GM12872 (cell line): ENCODE measurements at regions not wholly inside any gene's neighbourhood (a gene's known extent, or its start where the extent isn't known, plus 50 kb on each side); places are given as distances from the start of the nearest gene placed in this dataset.

Source experiments
- TF ChIP-seq, protein P1 (sequence below): IDR thresholded peaks from 3 replicates; pipeline ENCODE4 v1.5.1; 2011; ENCODE audit warnings: low read depth, mild to moderate bottlenecking, low read length, moderate library complexity; ENCODE audit not compliant: insufficient read depth

DNA sequence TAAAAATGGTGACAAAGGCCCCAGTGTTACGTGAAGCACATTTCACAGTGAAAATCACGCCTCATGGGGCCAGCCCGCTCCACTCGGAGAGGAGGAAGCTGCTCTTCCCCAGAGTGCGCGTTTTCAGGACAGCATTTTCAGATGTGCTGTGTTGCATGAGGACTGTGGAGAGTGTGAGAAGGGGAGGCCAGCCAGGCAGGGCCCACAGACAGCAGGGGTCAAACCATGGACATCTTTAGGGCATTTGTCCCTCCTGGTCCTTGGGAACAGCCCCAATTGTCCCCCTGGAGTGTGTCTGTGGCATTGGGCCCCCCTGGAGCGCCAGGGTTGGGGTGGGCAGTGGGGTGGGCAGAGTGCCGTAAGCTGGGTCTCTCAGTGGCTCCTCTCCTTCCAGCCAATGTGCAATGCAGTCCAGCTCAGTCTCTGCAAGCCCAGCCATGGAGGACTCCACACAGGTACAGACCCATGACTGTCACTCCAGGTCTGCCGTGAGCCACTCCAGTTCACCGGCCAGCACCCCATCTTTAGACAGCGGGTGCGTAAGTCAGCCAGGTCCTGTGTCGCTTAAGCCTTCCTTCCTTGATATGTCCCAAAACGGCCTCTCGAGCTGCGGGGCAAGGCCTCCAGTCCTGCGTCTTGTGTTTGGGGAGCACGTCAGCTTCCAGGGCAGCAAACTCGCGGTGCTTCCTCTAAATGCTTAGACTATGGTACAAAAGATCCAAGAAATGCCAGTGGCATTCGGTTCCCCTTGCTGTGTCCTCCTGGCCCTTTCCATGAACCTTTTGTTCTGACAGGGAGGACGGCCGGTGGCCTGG lies 159.3 kb upstream of the AFDN start:
- TF ChIP-seq, protein P1, sequence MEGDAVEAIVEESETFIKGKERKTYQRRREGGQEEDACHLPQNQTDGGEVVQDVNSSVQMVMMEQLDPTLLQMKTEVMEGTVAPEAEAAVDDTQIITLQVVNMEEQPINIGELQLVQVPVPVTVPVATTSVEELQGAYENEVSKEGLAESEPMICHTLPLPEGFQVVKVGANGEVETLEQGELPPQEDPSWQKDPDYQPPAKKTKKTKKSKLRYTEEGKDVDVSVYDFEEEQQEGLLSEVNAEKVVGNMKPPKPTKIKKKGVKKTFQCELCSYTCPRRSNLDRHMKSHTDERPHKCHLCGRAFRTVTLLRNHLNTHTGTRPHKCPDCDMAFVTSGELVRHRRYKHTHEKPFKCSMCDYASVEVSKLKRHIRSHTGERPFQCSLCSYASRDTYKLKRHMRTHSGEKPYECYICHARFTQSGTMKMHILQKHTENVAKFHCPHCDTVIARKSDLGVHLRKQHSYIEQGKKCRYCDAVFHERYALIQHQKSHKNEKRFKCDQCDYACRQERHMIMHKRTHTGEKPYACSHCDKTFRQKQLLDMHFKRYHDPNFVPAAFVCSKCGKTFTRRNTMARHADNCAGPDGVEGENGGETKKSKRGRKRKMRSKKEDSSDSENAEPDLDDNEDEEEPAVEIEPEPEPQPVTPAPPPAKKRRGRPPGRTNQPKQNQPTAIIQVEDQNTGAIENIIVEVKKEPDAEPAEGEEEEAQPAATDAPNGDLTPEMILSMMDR = no peak

DNA sequence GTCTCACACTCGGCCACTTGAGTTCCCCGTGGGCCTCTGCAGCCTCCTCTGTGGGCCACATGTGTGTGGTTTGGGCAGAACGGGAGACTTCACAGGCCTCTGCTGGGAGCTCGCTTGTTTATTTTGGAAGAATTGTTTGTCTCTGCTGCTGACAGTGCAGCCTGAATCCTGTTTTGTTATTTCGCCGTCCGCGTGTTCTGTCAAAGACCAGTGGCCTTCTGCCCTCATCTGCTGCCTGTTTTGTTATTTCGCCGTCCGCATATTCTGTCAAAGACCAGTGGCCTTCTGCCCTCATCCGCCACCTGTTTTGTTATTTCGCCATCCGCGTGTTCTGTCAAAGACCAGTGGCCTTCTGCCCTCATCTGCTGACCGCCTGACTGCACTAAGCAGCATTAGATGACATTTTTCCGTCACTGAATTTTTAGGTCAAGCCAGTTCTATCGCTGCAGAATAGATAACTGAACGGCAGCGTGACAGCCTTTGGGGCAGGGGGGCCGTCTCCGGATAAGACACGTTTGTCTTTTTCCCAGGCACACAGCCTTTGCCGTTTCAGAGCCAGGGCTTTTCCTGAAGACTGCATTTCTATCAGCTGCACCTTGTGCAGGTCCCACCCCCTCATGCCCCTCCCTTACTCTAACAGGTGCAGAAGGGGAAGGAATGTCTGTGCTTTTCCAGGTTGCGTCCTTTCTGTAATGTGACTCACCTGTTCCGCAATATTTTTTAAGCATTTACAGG lies 158.5 kb upstream of the AFDN start:
- TF ChIP-seq, protein P1 = no peak

DNA sequence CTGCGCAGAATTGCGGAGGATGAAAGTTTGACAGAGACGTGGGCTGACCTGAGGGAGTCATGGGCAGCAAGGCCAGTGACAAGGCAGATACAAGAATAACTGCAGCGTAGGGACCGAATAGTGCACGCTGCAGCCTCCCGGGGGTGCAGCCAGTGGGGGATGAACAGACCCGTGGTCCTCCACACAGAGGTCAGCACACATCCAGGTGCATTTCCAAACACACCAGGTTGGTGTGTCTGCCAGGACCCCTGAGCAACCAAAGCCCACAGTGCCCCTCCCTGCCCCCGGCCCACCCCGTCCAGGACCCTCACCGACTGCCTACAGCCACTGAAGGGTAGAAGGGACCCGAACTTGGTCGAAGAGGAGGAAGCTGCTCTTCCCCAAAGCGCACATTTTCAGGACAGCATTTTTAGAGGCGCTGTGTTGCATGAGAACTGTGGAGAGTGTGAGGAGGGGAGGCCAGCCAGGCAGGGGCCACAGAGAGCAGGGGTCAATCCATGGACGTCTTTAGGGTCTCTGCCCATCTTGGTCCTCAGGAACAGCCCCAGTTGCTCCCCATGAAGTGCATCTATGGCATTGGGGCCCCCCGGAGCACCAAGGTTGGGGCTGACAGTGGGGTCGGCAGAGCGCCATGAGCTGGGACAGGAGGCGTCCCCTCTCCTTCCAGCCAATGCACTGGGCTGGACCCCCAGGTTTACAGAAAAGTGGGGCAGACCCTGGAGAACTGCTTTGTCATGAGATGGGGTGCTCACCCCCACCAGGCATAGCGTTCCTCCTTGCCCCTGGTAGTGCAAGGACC lies 157.8 kb upstream of the AFDN start:
- TF ChIP-seq, protein P1 = no peak

DNA sequence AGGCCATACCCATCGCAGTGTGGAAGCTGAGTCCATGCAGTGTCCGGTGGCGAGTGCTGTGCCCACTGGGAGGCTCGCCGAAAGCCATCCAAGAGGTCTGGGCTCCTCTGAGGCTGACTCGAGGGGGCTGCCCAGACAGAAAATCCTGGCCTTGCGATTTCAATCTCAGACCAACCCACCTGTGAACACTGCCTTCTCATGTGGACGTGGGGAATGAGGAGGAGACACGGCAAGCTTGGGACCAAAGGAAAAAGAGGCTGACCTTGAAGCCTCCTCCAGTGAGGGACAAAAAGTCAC lies 157.2 kb upstream of the AFDN start:
- TF ChIP-seq, protein P1 = no peak

DNA sequence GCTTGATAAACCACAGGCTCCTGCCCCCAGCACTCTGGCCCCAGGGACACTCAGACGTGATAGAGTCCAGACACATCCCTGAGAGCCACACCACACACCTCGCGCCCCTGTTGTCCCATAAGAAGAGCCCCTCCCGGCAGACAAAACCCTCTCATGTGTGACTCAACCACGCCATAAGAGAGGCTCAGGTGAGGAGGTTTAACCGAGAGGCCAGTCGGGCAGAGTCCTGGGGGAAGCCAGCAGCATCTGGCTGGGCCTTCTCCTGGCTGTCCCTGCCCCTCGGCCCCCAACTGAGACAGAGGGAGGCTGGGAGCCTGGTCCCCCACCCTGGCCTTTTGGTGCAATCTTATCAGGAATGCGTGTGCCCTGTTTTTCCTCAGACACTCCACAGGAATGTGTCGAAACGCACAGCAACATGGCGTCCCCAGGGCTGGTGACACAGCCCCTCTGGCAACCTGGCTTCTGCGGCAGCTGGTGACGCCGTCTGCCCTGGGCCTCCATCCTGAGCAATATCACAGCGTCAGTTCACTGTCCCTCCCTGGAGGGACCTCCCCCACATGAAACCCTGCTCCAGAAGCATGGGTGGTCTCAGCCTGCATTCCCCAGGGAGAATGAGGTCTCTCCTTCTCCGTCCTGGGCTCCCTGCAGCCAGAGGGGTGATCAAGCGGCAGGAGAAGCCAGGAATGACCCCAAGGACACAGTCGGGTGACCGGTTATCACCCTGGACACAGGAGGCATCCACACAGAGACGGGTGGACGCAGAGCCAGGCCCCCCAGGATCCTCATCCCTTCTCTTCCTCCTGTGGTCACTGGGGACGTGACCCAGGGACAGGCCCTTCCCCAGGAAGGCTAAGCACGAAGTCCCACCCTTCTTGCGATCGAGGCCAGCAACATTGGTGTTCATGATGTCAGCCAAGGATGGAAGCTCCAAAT lies 156.6 kb upstream of the AFDN start:
- TF ChIP-seq, protein P1 = no peak

DNA sequence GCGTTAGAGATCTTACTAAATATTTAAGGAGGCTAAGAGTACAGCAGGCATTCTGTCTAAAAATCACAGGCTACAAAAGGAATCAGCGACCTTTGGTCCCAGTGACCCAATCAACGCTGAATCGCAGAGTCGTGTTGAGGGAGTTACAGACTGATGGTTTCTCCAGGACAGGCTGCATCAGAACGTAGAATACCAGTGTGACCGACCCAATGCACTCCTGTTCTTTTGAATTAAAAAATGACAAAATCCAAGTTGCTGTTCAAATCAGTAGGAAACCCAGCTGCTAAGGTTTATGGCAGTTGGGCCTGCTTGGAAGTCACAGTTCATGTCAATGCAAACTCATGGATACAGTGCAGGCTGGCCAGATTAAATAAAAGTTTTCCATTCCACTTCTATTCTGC lies 155.8 kb upstream of the AFDN start:
- TF ChIP-seq, protein P1 = no peak
